C4-2B (cell line): ENCODE measurements at regions not wholly inside any gene's neighbourhood (a gene's known extent, or its start where the extent isn't known, plus 50 kb on each side); places are given as distances from the start of the nearest gene placed in this dataset.

Experiments used
- H3K27ac ChIP-seq: fragments of 450-650 bp; 2 replicates; pipeline ENCODE4 v1.5.1; 2017
- CTCF ChIP-seq: fragments of 450-650 bp; conservative IDR thresholded peaks from 2 replicates; pipeline ENCODE4 v1.5.1; 2017; ENCODE audit warnings: mild to moderate bottlenecking
- ZFX ChIP-seq: fragments of 450-650 bp; IDR thresholded peaks from 2 replicates; pipeline ENCODE4 v1.6.1; 2017

DNA sequence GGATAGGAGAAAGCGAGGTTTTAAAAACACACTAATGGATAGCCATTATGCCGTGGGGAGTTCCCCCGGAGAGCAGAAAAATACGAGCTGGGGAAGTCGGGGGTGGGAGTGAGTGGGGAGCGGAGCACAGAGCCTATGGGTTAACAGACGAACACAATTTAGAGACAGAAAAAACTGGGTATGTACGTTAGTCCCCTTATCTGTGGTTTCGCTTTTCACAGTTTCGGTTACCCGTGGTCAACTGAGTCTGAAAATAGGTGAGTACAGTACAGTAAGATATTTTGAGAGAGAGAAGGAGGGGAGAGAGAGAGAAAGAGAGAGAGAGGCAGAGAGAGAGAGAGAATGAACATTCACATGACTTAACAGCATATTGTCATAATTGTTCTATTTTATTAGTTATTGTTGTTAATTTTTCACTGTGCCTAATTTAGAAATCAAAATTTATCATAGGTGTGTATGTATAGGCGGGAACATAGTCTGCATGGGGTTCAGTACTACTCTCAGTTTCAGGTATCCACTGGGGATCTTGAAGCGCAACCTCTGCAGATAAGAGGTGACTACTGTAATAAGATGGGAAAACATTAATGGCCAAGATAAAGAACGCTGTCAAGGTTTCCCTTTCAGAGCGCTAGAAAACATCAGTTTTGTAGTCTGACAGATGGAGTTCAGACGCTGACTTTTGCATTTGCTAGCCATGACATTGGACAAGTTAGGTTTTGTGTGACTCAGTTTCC lies 125.6 kb upstream of the LMO4 start:
- TF ChIP-seq ZFX (no peak), CTCF (no peak)
- H3K27ac ChIP-seq: no peak overlapping the region

- TF ChIP-seq ZFX (no peak), CTCF (no peak)
- H3K27ac ChIP-seq: no peak overlapping the region
Measured at GRCh38 chr1:87203904-87204303, 124.8 kb upstream of the LMO4 start.

GRCh38 chr1:87204441-87204840 lies 124.2 kb upstream of the LMO4 start:
- TF ChIP-seq CTCF (no peak), ZFX (no peak)
- H3K27ac ChIP-seq: no peak overlapping the region

DNA sequence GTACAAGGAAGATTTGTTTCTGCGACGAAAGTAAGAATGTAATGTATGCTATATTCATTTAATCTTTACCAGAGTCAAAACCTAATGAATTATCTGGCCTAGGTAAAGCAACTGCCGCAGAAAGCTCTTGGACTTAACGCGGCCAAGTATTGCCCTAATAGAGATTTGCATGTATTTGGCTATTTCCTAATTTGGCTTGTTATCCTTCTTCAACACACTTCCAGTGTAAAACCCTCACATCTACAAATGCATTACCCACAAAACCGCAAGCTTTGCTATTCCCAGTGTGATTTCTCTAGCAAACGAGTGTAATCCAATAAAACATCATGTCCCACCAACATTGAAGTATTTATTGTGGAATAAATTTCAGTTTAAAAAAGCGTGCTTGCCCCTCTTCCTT lies 123.8 kb upstream of the LMO4 start:
- no peak for TF ChIP-seq ZFX
- TF ChIP-seq CTCF: no peak
- H3K27ac ChIP-seq: no peak overlapping the region

- H3K27ac ChIP-seq: no peak overlapping the region
- TF ChIP-seq CTCF (no peak), ZFX (no peak)
Measured at GRCh38 chr1:87206044-87206831, 122.4 kb upstream of the LMO4 start.

- TF ChIP-seq CTCF: no peak
- no peak for TF ChIP-seq ZFX
- H3K27ac ChIP-seq: no peak overlapping the region
Measured at GRCh38 chr1:87208080-87208479, 120.6 kb upstream of the LMO4 start.

DNA sequence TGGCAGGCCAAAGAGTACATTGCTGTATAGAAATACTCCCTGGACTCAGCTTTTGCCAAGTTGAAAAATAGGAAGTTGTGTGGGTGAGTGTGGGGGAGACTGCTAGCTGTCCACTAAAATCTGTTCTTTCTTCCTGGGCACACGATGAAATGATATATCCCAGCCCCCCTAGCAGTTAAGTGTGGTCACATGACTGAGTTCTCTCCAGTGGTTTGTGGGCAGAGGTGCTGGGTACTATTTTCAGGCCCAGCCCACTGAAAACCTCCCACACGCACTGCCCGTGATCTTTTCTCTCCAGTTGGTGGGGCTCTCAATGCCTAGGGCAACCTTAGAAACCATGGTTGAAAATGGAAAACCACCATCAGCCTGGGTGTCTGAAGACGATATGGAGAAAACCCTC lies 119.7 kb upstream of the LMO4 start:
- TF ChIP-seq ZFX (no peak), CTCF (no peak)
- H3K27ac ChIP-seq: no peak overlapping the region
